Neuronal stem cell (in vitro differentiated cells): ENCODE measurements at regions not wholly inside any gene's neighbourhood (a gene's known extent, or its start where the extent isn't known, plus 50 kb on each side); places are given as distances from the start of the nearest gene placed in this dataset.
A peak's percentile ranks its signal among the peaks of the same experiment; 100 is the strongest.

Source experiments
- DNase-seq: peaks from one replicate; pipeline ENCODE4 v3.0.0-alpha.2; 2013; ENCODE audit warnings: low spot score
- H2AFZ ChIP-seq: one replicate; pipeline ENCODE4 v1.6.1; 2013; ENCODE audit warnings: mild to moderate bottlenecking, low read length, inconsistent platforms
- H2AK5ac ChIP-seq: 2 replicates; pipeline ENCODE4 v1.6.1; 2013; ENCODE audit warnings: low read depth, mild to moderate bottlenecking, inconsistent platforms, low read length, moderate library complexity, mixed read lengths
- H2BK120ac ChIP-seq: 2 replicates; pipeline ENCODE4 v1.6.1; 2013; ENCODE audit warnings: low read depth, mild to moderate bottlenecking, inconsistent platforms, low read length, moderate library complexity, mixed read lengths
- H2BK12ac ChIP-seq: one replicate; pipeline ENCODE4 v1.6.1; 2013; ENCODE audit warnings: low read length, inconsistent platforms
- H2BK15ac ChIP-seq: 2 replicates; pipeline ENCODE4 v1.6.1; 2013; ENCODE audit warnings: mild to moderate bottlenecking, low read length, inconsistent platforms, mixed read lengths
- H2BK5ac ChIP-seq: one replicate; pipeline ENCODE4 v1.6.1; 2013; ENCODE audit warnings: inconsistent platforms, mild to moderate bottlenecking, low read length, moderate library complexity
- H3K14ac ChIP-seq: one replicate; pipeline ENCODE4 v1.6.1; 2013; ENCODE audit warnings: low read length, inconsistent platforms
- H3K18ac ChIP-seq: 2 replicates; pipeline ENCODE4 v1.6.1; 2013; ENCODE audit warnings: low read length, inconsistent platforms
- H3K23ac ChIP-seq: 2 replicates; pipeline ENCODE4 v1.6.1; 2013; ENCODE audit warnings: low read depth, mild to moderate bottlenecking, mixed read lengths, low read length, inconsistent platforms; ENCODE audit not compliant: poor library complexity
- H3K27ac ChIP-seq: replicated peaks from 3 replicates; pipeline ENCODE4 v1.5.1; 2013; ENCODE audit warnings: low read length, inconsistent platforms
- H3K27me3 ChIP-seq, 3 experiments: 2 replicates each; pipeline ENCODE4 v1.6.1; 2013; ENCODE audit warnings: low read length in 3 of 3, mild to moderate bottlenecking in 2 of 3, inconsistent platforms in 1 of 3, low read depth in 1 of 3, mixed read lengths in 1 of 3, moderate library complexity in 1 of 3; ENCODE audit not compliant: control insufficient read depth in 3 of 3, insufficient read depth in 3 of 3
- H3K36me3 ChIP-seq, 2 donors: replicated peaks in 1 of 2; 2 replicates each; pipeline ENCODE4 v1.6.1; 2013; ENCODE audit warnings: low read length in 2 of 2; ENCODE audit not compliant: control insufficient read depth in 2 of 2, insufficient read depth in 2 of 2
- H3K4ac ChIP-seq: 2 replicates; pipeline ENCODE4 v1.6.1; 2013; ENCODE audit warnings: inconsistent platforms, mild to moderate bottlenecking, low read length, moderate library complexity
- H3K4me1 ChIP-seq, 2 donors: 1 replicate in 1 of 2; 2 replicates in 1 of 2; pipeline ENCODE4 v1.6.1; 2013; ENCODE audit warnings: low read length in 2 of 2, low read depth in 1 of 2; ENCODE audit not compliant: control insufficient read depth in 2 of 2, insufficient read depth in 1 of 2
- H3K4me2 ChIP-seq: one replicate; pipeline ENCODE4 v1.6.1; 2013; ENCODE audit warnings: mild to moderate bottlenecking, low read length, inconsistent platforms; ENCODE audit not compliant: insufficient read depth, poor library complexity, severe bottlenecking
- H3K4me3 ChIP-seq, 2 donors: 2 replicates each; pipeline ENCODE4 v1.5.1; 2013; ENCODE audit warnings: low read length in 2 of 2, mild to moderate bottlenecking in 2 of 2, inconsistent platforms in 1 of 2, moderate library complexity in 1 of 2
- H3K79me1 ChIP-seq: one replicate; pipeline ENCODE4 v1.6.1; 2013; ENCODE audit warnings: low read depth, mild to moderate bottlenecking, inconsistent platforms, low read length, moderate library complexity
- H3K9ac ChIP-seq: one replicate; pipeline ENCODE4 v1.6.1; 2013; ENCODE audit warnings: mild to moderate bottlenecking, low read depth, low read length, inconsistent platforms; ENCODE audit not compliant: poor library complexity
- H3K9me3 ChIP-seq, 2 donors: replicated peaks in 1 of 2; 2 replicates each; pipeline versions ENCODE3 to v1.6.1; 2013; ENCODE audit warnings: low read length in 2 of 2, mild to moderate bottlenecking in 2 of 2, inconsistent platforms in 1 of 2, low read depth in 1 of 2, mixed read lengths in 1 of 2, moderate library complexity in 1 of 2; ENCODE audit not compliant: control insufficient read depth in 2 of 2, insufficient read depth in 1 of 2
- H4K8ac ChIP-seq: one replicate; pipeline ENCODE4 v1.6.1; 2013; ENCODE audit warnings: low read depth, mild to moderate bottlenecking, inconsistent platforms, low read length, moderate library complexity
- H4K91ac ChIP-seq: one replicate; pipeline ENCODE4 v1.6.1; 2013; ENCODE audit warnings: low read length, low read depth, mild to moderate bottlenecking, inconsistent platforms; ENCODE audit not compliant: poor library complexity
- WGBS, 2 donors: extraction: QIAGEN DNeasy Blood & Tissue Kit; methylation state at CpG; one replicate each; pipeline ENCODE4 v1.1.7; 2013; ENCODE audit warnings: missing lambda C conversion rate in 2 of 2, mixed read lengths in 1 of 2; ENCODE audit not compliant: insufficient read length in 2 of 2, insufficient replicate concordance in 1 of 2; ENCODE audit errors: extremely low coverage in 2 of 2; 5-methylcytosine and 5-hydroxymethylcytosine counted together

DNA sequence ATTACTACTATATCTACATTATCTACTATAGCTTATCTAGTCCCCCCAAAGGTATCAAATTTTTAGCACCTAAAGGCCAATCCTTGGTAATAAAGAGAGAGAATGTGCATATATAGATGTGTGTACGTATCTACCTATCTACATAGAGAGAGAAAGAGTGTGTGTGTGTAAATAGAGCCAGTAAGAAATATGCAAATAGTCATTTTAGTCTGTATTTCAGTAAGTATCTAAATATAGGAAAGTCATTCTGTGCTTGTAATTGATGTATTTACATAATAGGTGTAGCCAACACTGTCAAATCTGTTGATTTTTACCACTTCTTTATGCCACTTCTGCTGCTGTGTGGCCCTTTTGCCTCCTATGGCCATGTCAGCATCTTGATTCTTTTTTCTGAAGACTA, 284.5 kb upstream of the TFPI start:
- H3K4me3 ChIP-seq, result no peak overlapping the region
- no peak overlapping the region for H2AK5ac ChIP-seq
- no peaks in the 10 kb centered on the region for H3K4me1 ChIP-seq
- no peak overlapping the region for H2BK120ac ChIP-seq
- no peak overlapping the region for H2BK12ac ChIP-seq
- no peak overlapping the region for H4K8ac ChIP-seq
- no peak overlapping the region for H3K18ac ChIP-seq
- H3K27ac ChIP-seq, result no peak overlapping the region
- H3K9me3 ChIP-seq, result no peaks in the 10 kb centered on the region
- no peak overlapping the region for H2BK15ac ChIP-seq
- H3K4me2 ChIP-seq, result no peak overlapping the region
- no peaks in the 10 kb centered on the region for H3K27me3 ChIP-seq
- H3K23ac ChIP-seq, result no peak overlapping the region
- no peaks in the 10 kb centered on the region for H3K36me3 ChIP-seq
- no peak for DNase-seq
- H3K79me1 ChIP-seq, result no peaks in the 10 kb centered on the region
- no peak overlapping the region for H3K9ac ChIP-seq
- H3K14ac ChIP-seq, result no peak overlapping the region
- H4K91ac ChIP-seq, result no peak overlapping the region
- H3K4ac ChIP-seq, result no peak overlapping the region
- no CpG with 5 or more reads among the region's 1 CpG for WGBS, 2 donors
- H2AFZ ChIP-seq, result no peak overlapping the region
- no peak overlapping the region for H2BK5ac ChIP-seq

- no peak for DNase-seq
- no peak overlapping the region for H3K9ac ChIP-seq
- no peak overlapping the region for H2BK12ac ChIP-seq
- no peaks in the 10 kb centered on the region for H3K9me3 ChIP-seq
- no peak overlapping the region for H4K8ac ChIP-seq
- no peak overlapping the region for H2BK15ac ChIP-seq
- no peak overlapping the region for H3K23ac ChIP-seq
- no peak overlapping the region for H3K4me2 ChIP-seq
- H3K4me1 ChIP-seq, result no peaks in the 10 kb centered on the region
- no peak overlapping the region for H3K14ac ChIP-seq
- H3K27me3 ChIP-seq, result no peaks in the 10 kb centered on the region
- H2AFZ ChIP-seq, result no peak overlapping the region
- H3K18ac ChIP-seq, result no peak overlapping the region
- no CpG with 5 or more reads among the region's 4 CpGs for WGBS, 2 donors
- no peak overlapping the region for H2AK5ac ChIP-seq
- H3K79me1 ChIP-seq, result no peaks in the 10 kb centered on the region
- no peak overlapping the region for H2BK5ac ChIP-seq
- no peak overlapping the region for H4K91ac ChIP-seq
- no peak overlapping the region for H3K4me3 ChIP-seq
- no peak overlapping the region for H3K4ac ChIP-seq
- H2BK120ac ChIP-seq, result no peak overlapping the region
- H3K27ac ChIP-seq, result no peak overlapping the region
- H3K36me3 ChIP-seq, result no peaks in the 10 kb centered on the region
These were observed 288.1 kb upstream of the TFPI start for GRCh38 chr2:187842315-187842714.

DNA sequence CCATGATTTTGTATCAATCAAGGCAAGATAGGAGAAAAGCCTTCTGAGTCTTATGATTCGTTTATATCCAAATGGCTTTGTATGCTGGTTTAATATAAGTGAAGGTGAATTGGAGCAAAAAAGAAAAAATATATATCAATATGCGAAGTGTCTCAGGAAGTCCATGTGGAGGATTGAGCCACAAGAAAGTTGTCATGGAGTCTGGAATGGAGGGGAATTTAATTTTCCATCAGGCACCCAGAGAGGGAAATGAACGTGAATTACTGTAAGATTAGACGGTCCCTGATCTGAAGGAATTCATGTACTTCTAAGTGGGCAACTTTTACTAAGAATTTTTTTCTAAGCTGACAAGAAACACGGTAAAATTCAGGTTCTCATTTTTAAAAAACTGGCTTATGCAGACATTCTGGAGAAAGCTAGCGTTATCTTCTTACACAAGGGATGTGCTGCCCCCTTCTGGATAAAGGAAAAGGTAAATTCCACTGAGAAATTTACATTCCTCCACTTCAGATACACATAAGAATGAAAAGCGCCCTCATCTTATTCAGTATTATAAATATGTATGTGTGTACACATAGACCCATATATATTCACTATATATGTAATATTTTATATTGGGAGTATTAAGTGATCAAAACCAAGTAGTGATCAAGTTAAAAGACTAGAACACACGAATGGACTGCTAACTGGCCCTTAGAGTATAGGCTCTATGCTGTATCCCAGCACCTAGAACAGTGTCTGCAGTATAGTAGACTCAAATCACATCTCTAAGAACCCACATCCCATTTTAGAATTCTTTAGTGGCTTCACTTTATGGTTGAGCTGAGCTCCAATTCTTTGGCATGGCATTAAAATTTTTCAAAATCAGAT, 289.0 kb upstream of the TFPI start:
- H2BK5ac ChIP-seq, result no peak overlapping the region
- no peak overlapping the region for H3K18ac ChIP-seq
- H3K4ac ChIP-seq, result no peak overlapping the region
- H3K4me2 ChIP-seq, result no peak overlapping the region
- no peak overlapping the region for H3K23ac ChIP-seq
- H3K14ac ChIP-seq, result no peak overlapping the region
- H2BK12ac ChIP-seq, result no peak overlapping the region
- H3K4me1 ChIP-seq, result peaks cover 0 to under 1% of the 10 kb centered on the region in 2 donors
- no peaks in the 10 kb centered on the region for H3K36me3 ChIP-seq
- H3K79me1 ChIP-seq, result no peaks in the 10 kb centered on the region
- no peak overlapping the region for H4K91ac ChIP-seq
- no peak overlapping the region for H4K8ac ChIP-seq
- no peak overlapping the region for H3K27ac ChIP-seq
- H2BK120ac ChIP-seq, result no peak overlapping the region
- H3K9me3 ChIP-seq, result no peaks in the 10 kb centered on the region
- peak; percentile 57 for DNase-seq
- no peak overlapping the region for H2BK15ac ChIP-seq
- peak overlapping the region; percentile 76 for H2AFZ ChIP-seq
- no peaks in the 10 kb centered on the region for H3K27me3 ChIP-seq
- no CpG with 5 or more reads among the region's 8 CpGs for whole genome bisulfite sequencing, 2 donors
- no peak overlapping the region for H2AK5ac ChIP-seq
- no peak overlapping the region for H3K9ac ChIP-seq
- H3K4me3 ChIP-seq, result no peak overlapping the region

GRCh38 chr2:187847245-187848208, 293.3 kb upstream of the TFPI start:
- Histone ChIP-seq H3K14ac (no peak overlapping the region), H2AK5ac (no peak overlapping the region), H3K4me2 (no peak overlapping the region), H4K91ac (no peak overlapping the region), H4K8ac (no peak overlapping the region), H2BK120ac (no peak overlapping the region), H3K18ac (no peak overlapping the region), H2BK5ac (no peak overlapping the region), H3K9ac (no peak overlapping the region), H3K23ac (no peak overlapping the region), H3K27ac (no peak overlapping the region), H2BK12ac (no peak overlapping the region), H2BK15ac (no peak overlapping the region), H3K4me1 (peaks cover 2 to 3% of the 10 kb centered on the region in 2 donors), H3K79me1 (no peaks in the 10 kb centered on the region), H3K9me3 (no peaks in the 10 kb centered on the region), H3K4me3 (no peak overlapping the region), H3K36me3 (no peaks in the 10 kb centered on the region), H3K27me3 (no peaks in the 10 kb centered on the region), H3K4ac (peak overlapping the region; percentile 84), H2AFZ (no peak overlapping the region)
- no peak for DNase-seq
- WGBS, 2 donors, result no CpG with 5 or more reads among the region's 1 CpG
